HG03521 (cell line): ENCODE measurements at regions not wholly inside any gene's neighbourhood (a gene's known extent, or its start where the extent isn't known, plus 50 kb on each side); places are given as distances from the start of the nearest gene placed in this dataset.
"Not testable (repeated sequence)": the region's sequence is repeated elsewhere in the genome, so short reads cannot be mapped to it uniquely, and the experiment has no call there.

ENCODE experiments used
- ATAC-seq: cut with Tn5 transposase; IDR thresholded peaks from one replicate; pipeline ENCODE4 v1.9.1; 2021; ENCODE audit warnings: mild to moderate bottlenecking, moderate library complexity; ENCODE audit not compliant: unreplicated experiment

- no peak for ATAC-seq
These were observed 73.2 kb upstream of the GADD45A start for GRCh38 chr1:67611846-67612245.

GRCh38 chr1:67612788-67613241 is 72.2 kb upstream of the GADD45A start:
- ATAC-seq: no peak

DNA sequence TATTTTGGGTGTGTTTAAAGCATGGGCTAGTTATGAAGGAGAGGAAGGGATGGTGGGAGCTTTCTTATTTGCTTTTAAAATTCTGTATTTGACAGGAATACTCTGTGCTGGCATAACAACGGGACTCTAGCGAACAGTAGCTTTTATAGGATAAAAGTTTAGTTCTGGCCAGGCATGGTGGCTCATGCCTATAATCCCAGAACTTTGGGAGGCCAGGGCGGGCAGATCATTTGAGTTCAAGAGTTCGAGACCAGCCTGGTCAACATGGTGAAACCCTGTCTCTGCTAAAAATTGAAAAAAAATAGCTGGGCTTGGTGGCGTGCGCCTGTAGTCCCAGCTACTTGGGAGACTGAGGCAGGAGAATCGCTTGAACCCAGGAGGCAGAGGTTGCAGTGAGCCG is 71.5 kb upstream of the GADD45A start:
- ATAC-seq: not testable (repeated sequence)

DNA sequence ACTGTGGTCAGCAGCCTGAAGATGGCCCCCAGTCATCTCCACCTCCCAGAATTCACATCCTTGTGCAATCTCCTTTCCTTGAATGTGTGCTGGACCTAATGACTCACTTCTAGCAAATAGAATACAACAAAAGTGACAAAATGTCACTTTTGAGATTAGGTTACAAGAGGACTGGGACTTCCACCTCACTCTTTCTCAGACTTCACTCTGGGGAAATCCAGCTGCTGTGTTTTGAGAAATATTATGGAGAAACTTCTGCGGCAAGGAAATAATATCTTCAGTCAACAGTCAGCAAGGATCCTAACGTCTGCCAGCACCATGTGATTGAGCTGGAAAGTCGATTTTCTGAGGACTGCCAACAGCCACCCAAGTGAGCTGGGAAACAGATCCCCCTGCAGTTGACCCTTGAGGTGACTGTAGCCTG is 70.5 kb upstream of the GADD45A start:
- no peak for ATAC-seq

DNA sequence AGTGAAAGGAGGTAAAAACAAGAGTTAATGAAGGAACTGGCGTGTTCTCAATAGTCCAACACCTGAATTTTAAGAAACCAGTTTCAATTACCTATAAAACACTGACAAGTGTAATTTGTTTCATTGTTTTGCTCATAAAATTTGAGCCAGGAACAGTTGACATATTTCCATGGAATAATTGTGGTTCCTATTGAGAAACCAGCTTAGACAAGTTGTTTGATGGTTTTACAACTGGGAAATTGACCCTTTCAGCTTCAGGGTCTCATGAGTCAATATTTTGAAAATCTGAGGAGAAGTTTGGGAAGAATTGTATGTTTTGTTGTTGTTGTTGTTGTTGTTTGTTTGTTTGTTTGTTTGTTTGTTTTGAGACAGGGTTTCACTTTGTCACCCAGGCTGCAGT is 69.1 kb upstream of the GADD45A start:
- no peak for ATAC-seq

GRCh38 chr1:67616394-67616985 is 68.5 kb upstream of the GADD45A start:
- ATAC-seq: no peak

GRCh38 chr1:67618285-67619018 is 66.5 kb upstream of the GADD45A start:
- ATAC-seq: no peak

DNA sequence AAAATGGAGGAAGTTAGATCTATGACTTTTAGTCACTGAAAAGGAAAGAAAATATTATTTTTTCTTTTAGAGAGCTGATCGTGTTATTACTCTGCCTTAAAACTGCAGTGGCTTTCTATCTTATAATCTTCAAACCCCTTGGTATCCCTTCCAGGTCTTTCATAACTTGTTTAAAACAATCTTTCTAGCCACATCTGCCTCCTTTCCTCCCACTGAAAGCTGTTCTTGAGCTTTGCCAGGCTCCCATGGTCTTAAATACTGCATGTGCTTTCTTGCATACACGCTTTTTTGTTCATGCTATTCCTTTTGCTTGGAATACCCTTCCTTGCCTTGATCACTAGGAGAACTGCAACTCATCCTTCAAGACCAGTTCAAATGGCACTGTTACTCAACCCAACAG is 65.9 kb upstream of the GADD45A start:
- no peak for ATAC-seq

- ATAC-seq: no peak
These were observed 61.1 kb upstream of the GADD45A start for GRCh38 chr1:67623906-67624305.

- no peak for ATAC-seq
These were observed 60.3 kb upstream of the GADD45A start for GRCh38 chr1:67624680-67625079.

GRCh38 chr1:67626090-67626860 is 58.7 kb upstream of the GADD45A start:
- no peak for ATAC-seq

GRCh38 chr1:67626861-67627235 is 58.2 kb upstream of the GADD45A start:
- no peak for ATAC-seq

GRCh38 chr1:67627336-67627735 is 57.7 kb upstream of the GADD45A start:
- no peak for ATAC-seq

GRCh38 chr1:67627906-67628305 is 57.1 kb upstream of the GADD45A start:
- no peak for ATAC-seq

DNA sequence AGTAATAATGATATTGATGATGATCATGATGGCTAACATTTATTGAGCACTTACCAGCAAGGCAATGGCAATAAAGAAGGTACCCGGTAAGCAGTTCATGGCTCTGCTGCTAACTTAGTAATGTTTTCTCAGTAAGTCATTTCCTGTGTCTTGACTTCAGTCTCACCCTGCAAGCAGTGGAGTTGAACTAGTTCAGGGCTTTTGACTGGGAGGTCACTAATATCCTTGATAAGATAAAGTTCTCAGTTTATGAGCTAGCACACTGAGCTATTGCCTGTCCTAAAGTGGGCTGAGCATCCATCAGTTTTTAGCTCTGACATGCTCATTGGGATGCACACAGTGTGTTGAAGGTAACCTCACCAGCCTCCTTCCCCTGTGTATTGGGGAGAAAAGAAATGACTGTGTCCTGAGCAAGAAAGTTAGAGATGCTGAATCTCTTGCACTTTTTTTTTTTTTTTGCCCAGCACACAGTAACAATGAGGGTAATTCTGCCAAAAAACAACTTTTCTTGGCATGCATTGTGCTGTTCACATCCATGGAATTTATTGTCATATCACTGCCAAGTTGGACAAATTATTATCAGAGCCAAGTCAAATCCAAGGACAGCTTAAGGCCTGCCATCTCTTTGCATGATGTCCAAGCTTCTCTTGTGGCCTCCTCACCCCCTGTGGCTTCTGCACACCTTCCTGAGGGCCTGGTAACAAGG is 55.5 kb upstream of the GADD45A start:
- no peak for ATAC-seq

GRCh38 chr1:67630438-67631045 is 54.5 kb upstream of the GADD45A start:
- no peak for ATAC-seq

DNA sequence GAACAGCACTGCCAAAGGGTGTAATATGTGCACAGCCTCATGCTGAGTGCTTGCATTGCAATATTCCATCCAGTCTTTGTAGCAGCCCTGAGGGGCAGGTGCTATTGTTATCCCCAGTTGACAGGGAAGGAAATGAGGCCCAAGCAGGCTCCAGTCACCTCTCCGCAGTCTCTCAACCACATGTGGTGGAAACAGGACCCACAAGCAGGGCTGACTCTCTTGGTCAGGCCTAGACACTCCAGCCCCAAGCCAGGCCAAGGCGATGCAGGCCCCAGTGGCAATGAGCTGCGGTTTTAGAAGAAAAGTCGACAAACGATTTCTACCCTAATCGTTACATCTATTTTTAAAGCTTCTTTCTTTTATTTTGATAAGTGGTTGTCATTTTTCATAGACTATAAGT is 52.6 kb upstream of the GADD45A start:
- ATAC-seq: no peak

GRCh38 chr1:67632811-67633655 is 52.0 kb upstream of the GADD45A start:
- no peak for ATAC-seq

DNA sequence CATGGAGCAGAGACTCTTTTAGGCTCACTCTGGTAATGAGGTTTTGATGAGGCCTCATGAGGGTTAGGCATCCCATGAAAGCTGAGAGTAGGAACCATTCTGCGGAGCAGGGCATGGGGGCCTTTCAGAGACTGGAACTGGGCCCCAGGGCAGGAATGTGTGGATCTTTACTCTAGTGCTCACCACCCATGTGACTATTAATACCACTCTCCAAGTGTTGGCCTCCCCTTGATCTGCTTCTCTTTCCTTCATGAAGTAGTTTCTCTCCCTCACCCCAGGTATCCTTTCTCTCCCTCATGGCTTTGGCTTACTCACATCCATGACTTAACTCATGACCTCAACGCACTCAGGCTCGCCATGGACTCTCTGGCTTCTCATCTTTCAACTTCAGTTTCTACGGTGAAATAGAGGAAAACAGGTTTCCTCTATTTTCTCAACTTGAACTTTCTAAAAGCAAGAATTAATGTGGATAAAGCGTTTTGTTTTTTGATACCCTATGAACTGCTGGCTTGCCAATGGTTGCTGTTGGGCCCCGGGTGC is 50.5 kb upstream of the GADD45A start:
- no peak for ATAC-seq
